ENCODE measurements at regions not wholly inside any gene's neighbourhood (a gene's known extent, or its start where the extent isn't known, plus 50 kb on each side); places are given as distances from the start of the nearest gene placed in this dataset.

DNA sequence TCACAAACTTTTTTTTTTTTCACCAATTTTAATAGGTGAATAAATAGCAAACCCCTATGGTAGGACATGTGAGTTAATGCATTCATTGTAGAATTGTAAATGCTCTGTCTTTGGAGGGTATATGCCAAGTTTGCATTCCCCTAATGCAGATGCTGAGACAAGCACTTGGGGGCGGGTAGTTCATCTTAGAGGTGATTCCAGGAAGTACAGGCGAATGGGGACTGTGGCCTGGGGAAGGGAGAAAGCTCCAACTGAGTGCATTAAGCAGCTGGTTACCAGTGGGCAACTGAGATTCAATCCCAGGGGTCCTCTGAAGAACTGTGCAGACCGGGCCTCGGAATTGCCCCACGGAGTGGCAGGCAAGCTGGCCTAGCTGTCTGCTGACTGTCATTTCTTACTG lies 107.6 kb downstream of the ZNF664 start:
- no peak for TF ChIP-seq EZH2 (IDR thresholded peaks at IDR 0.05; ENCODE audit: low read depth, low read length, severe bottlenecking)
- TF ChIP-seq, protein P1, sequence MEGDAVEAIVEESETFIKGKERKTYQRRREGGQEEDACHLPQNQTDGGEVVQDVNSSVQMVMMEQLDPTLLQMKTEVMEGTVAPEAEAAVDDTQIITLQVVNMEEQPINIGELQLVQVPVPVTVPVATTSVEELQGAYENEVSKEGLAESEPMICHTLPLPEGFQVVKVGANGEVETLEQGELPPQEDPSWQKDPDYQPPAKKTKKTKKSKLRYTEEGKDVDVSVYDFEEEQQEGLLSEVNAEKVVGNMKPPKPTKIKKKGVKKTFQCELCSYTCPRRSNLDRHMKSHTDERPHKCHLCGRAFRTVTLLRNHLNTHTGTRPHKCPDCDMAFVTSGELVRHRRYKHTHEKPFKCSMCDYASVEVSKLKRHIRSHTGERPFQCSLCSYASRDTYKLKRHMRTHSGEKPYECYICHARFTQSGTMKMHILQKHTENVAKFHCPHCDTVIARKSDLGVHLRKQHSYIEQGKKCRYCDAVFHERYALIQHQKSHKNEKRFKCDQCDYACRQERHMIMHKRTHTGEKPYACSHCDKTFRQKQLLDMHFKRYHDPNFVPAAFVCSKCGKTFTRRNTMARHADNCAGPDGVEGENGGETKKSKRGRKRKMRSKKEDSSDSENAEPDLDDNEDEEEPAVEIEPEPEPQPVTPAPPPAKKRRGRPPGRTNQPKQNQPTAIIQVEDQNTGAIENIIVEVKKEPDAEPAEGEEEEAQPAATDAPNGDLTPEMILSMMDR (IDR thresholded peaks at IDR 0.05; ENCODE audit: control extremely low read depth in 1 of 3, insufficient read depth in 1 of 3, low read depth in 1 of 3, low read length in 3 of 3): no peak
- TF ChIP-seq TCF12 (IDR thresholded peaks at IDR 0.05; ENCODE audit: low read depth, low read length): no peak
